Tibial nerve (tissue), 4 donors: ENCODE measurements at regions not wholly inside any gene's neighbourhood (a gene's known extent, or its start where the extent isn't known, plus 50 kb on each side); places are given as distances from the start of the nearest gene placed in this dataset.

Source experiments
- DNase-seq, 2 donors: peaks; one replicate each; pipeline ENCODE4 v3.0.0-alpha.2; 2019; ENCODE audit warnings: low spot score in 2 of 2
- H3K27ac ChIP-seq, 4 donors: fragments of 200-600 bp; sonication (generic) in 3 of 4; one replicate each; pipeline ENCODE4 v1.5.1; 2017 to 2019; ENCODE audit warnings: mild to moderate bottlenecking in 1 of 4
- H3K27me3 ChIP-seq, 2 donors: fragments of 200-600 bp; sonication (generic) in 1 of 2; one replicate each; pipeline versions ENCODE4 v1.5.1 to v1.6.0; 2017 to 2019
- H3K36me3 ChIP-seq, 3 donors: fragments of 200-600 bp; sonication (generic); one replicate each; pipeline ENCODE4 v1.5.1; 2018 to 2019
- H3K4me1 ChIP-seq, 4 donors: fragments of 200-600 bp; sonication (generic) in 3 of 4; one replicate each; pipeline ENCODE4 v1.5.1; 2017 to 2019
- H3K4me3 ChIP-seq, 4 donors: fragments of 200-600 bp; sonication (generic) in 3 of 4; one replicate each; pipeline ENCODE4 v1.5.1; 2017 to 2019; ENCODE audit warnings: mild to moderate bottlenecking in 1 of 4, moderate library complexity in 1 of 4
- H3K9me3 ChIP-seq, 4 donors: fragments of 200-600 bp; sonication (generic) in 3 of 4; one replicate each; pipeline ENCODE4 v1.5.1; 2017 to 2019
- CTCF ChIP-seq, 5 experiments: fragments of 200-600 bp in 3 of 5; fragments of 450-650 bp in 2 of 5; sonication (generic) in 3 of 5; IDR thresholded peaks; one replicate each; pipeline ENCODE4 v1.5.1; 2016 to 2019; ENCODE audit warnings: antibody characterized with exemption in 5 of 5, mild to moderate bottlenecking in 3 of 5, moderate library complexity in 2 of 5
- EP300 ChIP-seq, 2 donors: sonication (generic); formaldehyde crosslinking; IDR thresholded peaks; one replicate each; pipeline ENCODE4 v1.6.1; 2017; ENCODE audit warnings: antibody characterized with exemption in 2 of 2, mild to moderate bottlenecking in 1 of 2
- POLR2A ChIP-seq, 2 donors: fragments of 450-650 bp; IDR thresholded peaks; one replicate each; pipeline ENCODE4 v1.6.1; 2017; ENCODE audit warnings: antibody characterized with exemption in 2 of 2, mild to moderate bottlenecking in 2 of 2, moderate library complexity in 2 of 2
- WGBS, 2 donors: methylation state at CpG; one replicate each; pipeline ENCODE4 v1.1.5; 2018; 5-methylcytosine and 5-hydroxymethylcytosine counted together

DNA sequence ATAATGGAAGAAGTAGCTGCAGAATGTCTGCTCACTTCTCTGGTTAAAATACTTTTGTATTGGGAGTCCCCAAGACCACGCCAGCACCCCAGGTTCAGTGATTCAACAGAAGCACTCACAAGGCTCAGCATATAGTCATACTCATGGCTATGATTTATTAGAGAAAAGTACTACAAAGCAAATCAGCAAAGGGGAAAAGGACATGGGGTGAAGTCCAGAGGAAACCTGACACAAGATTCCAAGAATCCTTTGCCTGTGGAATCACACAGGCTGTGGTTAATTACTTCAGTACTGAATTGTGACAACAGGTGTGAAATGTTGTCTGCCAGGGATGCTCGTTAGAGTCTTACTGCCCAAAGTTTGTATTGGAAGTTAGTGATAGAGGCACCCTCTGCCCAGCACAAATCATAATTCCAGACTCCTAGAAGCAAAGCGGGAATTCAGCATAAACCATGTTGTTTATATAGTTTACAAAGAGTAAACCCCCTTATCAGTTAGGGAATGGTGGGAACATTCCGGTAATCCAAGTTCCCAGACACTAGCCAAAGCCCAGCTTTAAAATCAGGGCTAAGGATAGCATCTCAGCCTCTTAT is 79.4 kb downstream of the HYCC1 start:
- peaks cover 0 to 5% (median 2%) of the 10 kb centered on the region in 4 donors for H3K9me3 ChIP-seq
- no peaks in the 10 kb centered on the region for H3K27me3 ChIP-seq
- DNase-seq: no peak
- no peaks in the 10 kb centered on the region for H3K36me3 ChIP-seq
- peaks cover 0 to 21% (median 0%) of the 10 kb centered on the region in 4 donors for H3K4me1 ChIP-seq
- 53 to 61% methylated on average over 4 of the region's 4 CpGs for WGBS, 2 donors
- H3K27ac ChIP-seq: peak overlapping the region in 2 of 4 donors; percentile 52 to 65
- no peak for TF ChIP-seq POLR2A (IDR thresholded peaks at IDR 0.05)
- no peak for TF ChIP-seq EP300 (IDR thresholded peaks at IDR 0.05)
- no peak for TF ChIP-seq CTCF (IDR thresholded peaks at IDR 0.05)
- no peak overlapping the region for H3K4me3 ChIP-seq

GRCh38 chr7:22934023-22934422 is 79.9 kb downstream of the HYCC1 start:
- no peak overlapping the region for H3K4me3 ChIP-seq
- no peak for DNase-seq
- TF ChIP-seq POLR2A (IDR thresholded peaks at IDR 0.05) (no peak), EP300 (IDR thresholded peaks at IDR 0.05) (no peak), CTCF (IDR thresholded peaks at IDR 0.05) (no peak)
- H3K27ac ChIP-seq: peak overlapping the region in 2 of 4 donors; percentile 52 to 65
- peaks cover 0 to 21% (median 0%) of the 10 kb centered on the region in 4 donors for H3K4me1 ChIP-seq
- H3K36me3 ChIP-seq: no peaks in the 10 kb centered on the region
- 23 to 43% methylated on average over 2 of the region's 2 CpGs for WGBS, 2 donors
- no peaks in the 10 kb centered on the region for H3K27me3 ChIP-seq
- peaks cover 0 to 5% (median 2%) of the 10 kb centered on the region in 4 donors for H3K9me3 ChIP-seq

DNA sequence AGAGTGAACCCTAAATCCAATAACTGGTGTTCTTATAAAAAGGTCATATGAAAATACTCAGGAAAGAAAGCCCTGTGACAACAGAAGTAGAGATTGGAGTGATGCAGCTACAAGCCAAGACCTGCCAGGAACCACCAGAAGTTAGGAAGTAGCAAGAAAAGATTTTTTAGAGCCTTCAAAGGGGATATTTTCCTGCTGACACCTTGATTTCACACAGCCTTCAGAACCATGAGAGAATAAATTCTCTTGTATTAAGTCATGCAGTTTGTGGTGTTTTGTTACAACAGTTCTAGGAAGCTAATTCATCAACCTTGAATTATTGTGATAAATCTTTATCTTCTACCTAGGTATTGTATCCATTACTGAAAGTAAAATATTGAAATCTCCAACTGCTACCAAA is 81.0 kb downstream of the HYCC1 start:
- peaks cover 0 to 21% (median 0%) of the 10 kb centered on the region in 4 donors for H3K4me1 ChIP-seq
- peaks cover 0 to 5% (median 2%) of the 10 kb centered on the region in 4 donors for H3K9me3 ChIP-seq
- H3K4me3 ChIP-seq: no peak overlapping the region
- no peak for TF ChIP-seq CTCF (IDR thresholded peaks at IDR 0.05)
- no peak for TF ChIP-seq EP300 (IDR thresholded peaks at IDR 0.05)
- TF ChIP-seq POLR2A (IDR thresholded peaks at IDR 0.05): no peak
- H3K36me3 ChIP-seq: no peaks in the 10 kb centered on the region
- H3K27ac ChIP-seq: no peak overlapping the region
- no peak for DNase-seq
- H3K27me3 ChIP-seq: no peaks in the 10 kb centered on the region

- Histone ChIP-seq H3K9me3 (peaks cover 0 to 5% (median 2%) of the 10 kb centered on the region in 4 donors), H3K27ac (no peak overlapping the region), H3K4me3 (no peak overlapping the region), H3K27me3 (no peaks in the 10 kb centered on the region), H3K36me3 (no peaks in the 10 kb centered on the region), H3K4me1 (peaks cover 0 to 21% (median 0%) of the 10 kb centered on the region in 4 donors)
- TF ChIP-seq CTCF (IDR thresholded peaks at IDR 0.05) (no peak), EP300 (IDR thresholded peaks at IDR 0.05) (no peak), POLR2A (IDR thresholded peaks at IDR 0.05) (no peak)
- 87 to 89% methylated on average over 3 of the region's 3 CpGs for WGBS, 2 donors
- DNase-seq: no peak
Measured at GRCh38 chr7:22931011-22931410, 82.9 kb downstream of the HYCC1 start.

GRCh38 chr7:22922307-22922706 is 91.6 kb downstream of the HYCC1 start:
- Histone ChIP-seq H3K36me3 (peaks cover 0 to 6% (median 0%) of the 10 kb centered on the region in 3 donors), H3K9me3 (peaks cover 0 to 15% (median 0%) of the 10 kb centered on the region in 4 donors), H3K4me3 (no peak overlapping the region), H3K4me1 (no peaks in the 10 kb centered on the region), H3K27ac (no peak overlapping the region), H3K27me3 (no peaks in the 10 kb centered on the region)
- WGBS, 2 donors: 99% methylated on average over 2 of the region's 2 CpGs
- DNase-seq: no peak
- TF ChIP-seq EP300 (IDR thresholded peaks at IDR 0.05) (no peak), CTCF (IDR thresholded peaks at IDR 0.05) (no peak), POLR2A (IDR thresholded peaks at IDR 0.05) (no peak)
